DMS79 treated with DMSO at 0.1 percent for 48 hours (cell line): ENCODE measurements at regions not wholly inside any gene's neighbourhood (a gene's known extent, or its start where the extent isn't known, plus 50 kb on each side); places are given as distances from the start of the nearest gene placed in this dataset.
A peak's percentile ranks its signal among the peaks of the same experiment; 100 is the strongest.

Source experiments
- DNase-seq: peaks from one replicate; lab custom pipeline; 2025; lab: John Stamatoyannopoulos, UW

DNA sequence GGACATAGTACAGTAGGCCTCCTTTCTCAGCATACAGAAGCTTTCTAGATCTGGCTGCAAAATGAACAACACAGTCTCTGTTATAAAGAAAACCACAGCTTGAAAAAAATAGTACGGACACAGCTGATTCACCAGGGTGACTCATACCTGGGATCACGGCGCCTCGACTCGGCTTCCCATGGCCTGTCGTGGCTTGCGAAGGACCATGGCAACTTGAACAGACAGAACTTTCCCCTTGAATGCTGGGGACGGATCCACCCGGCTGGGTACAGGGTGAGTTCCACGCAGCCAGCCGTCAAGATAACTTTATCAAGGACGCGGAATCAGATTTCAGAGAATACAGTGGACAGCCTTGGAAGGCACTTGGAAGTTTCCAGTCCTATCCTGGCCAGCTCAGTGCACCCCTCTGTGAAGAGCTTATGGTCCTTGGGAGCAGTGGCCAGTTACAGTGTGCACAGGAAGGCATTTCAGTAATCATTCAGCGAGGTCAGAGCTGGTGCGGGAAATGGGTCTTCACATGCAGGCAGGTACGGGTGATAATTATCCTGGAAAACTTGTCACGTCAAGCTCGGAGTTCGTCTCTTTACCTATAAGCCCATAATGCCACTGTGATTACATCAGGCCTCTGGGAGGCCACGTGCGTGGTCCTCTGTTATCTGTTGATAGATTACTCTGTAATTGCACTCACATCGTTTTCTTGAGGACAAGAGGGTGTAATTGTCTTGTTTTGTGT, 57.9 kb upstream of the MAF start:
- no peak for DNase-seq

DNA sequence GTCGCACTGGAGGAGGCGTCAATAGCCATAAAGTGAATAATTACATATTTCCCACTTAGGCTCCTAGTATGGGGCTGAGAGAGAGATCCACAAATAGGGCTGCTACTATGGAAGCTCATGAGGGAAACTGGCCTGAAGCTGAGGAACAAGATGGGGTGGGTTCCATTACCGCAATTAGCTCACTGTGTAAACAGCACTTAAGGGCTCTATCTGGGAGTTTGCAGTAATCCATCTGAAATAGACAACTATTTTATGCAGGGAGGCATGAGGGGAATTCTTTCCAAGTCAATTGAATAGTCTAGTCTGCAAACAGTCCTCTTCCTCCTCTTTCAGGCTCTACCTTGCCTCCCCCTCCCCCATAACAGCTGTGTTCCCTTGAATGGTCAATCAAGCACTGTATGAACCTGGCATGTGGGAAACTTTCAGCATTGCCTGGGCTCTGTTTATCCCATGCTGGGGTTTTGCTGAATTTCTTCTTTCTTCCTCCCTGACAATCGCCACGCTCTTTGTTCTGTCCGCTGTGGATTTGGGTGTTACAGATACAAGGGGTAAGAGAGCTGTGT, 56.1 kb upstream of the MAF start:
- peak; percentile 57 for DNase-seq

DNA sequence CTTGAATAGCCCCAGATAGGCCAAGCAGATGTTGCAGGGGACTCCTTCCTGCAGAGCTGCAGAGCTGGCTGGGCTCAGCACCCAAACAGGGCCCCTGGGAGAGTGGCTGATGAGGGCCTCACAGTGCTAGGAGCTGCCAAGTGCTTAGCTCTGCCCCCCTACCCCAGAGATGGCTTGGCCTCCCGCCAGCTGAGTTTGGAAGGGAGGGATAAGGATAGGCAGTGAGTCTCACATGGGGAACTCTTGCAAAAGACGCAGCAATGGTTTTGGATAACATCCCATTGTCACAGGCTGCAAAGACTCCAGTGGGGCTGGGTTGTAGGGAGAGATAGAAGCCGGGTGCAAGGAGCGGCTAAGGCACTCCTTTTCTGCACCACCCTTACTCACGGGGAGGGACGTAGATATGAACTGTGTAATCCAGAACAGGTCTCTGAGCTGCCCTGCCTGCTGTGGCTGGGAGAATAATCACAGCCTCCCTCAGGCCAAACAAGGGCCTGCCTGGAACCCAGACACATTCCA, 52.9 kb upstream of the MAF start:
- peak; percentile 80 for DNase-seq

DNA sequence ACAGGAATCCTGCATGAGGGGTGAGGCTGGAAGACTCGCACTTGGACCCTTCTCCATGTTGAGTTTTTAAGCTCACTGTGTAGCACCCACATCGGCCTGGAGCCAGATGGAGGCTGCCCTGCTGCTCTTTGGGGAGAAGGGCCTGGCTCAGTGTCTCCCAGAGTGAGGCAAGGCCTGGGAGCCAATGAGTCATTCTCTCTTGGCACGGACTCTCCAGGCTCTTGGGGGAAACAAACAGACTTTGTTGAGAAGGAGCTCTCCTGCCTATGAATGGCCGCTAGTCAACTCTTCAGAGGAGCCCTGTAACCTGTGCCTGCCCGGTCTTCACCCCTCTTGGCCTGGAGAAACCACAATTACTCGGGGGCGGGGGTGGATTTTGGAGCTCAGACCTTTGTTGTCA, 50.8 kb upstream of the MAF start:
- no peak for DNase-seq
